H9 (cell line): ENCODE measurements at regions not wholly inside any gene's neighbourhood (a gene's known extent, or its start where the extent isn't known, plus 50 kb on each side); places are given as distances from the start of the nearest gene placed in this dataset.
"Not testable (repeated sequence)": the region's sequence is repeated elsewhere in the genome, so short reads cannot be mapped to it uniquely, and the experiment has no call there.

Experiments used
- DNase-seq: peaks from one replicate; pipeline ENCODE4 v3.0.0-alpha.2; 2017
- H2AFZ ChIP-seq: one replicate; pipeline ENCODE4 v1.6.1; 2013; ENCODE audit warnings: mild to moderate bottlenecking, low read length, control low read depth, moderate library complexity
- H2AK5ac ChIP-seq: 2 replicates; pipeline ENCODE4 v1.6.1; 2013; ENCODE audit warnings: low read length, control low read depth, mixed read lengths; ENCODE audit not compliant: insufficient read length
- H2BK120ac ChIP-seq: one replicate; pipeline ENCODE4 v1.6.1; 2013; ENCODE audit warnings: low read depth, mild to moderate bottlenecking, low read length, control low read depth, inconsistent platforms; ENCODE audit not compliant: poor library complexity, severe bottlenecking
- H2BK12ac ChIP-seq: 2 replicates; pipeline ENCODE4 v1.6.1; 2013; ENCODE audit warnings: low read length, control low read depth, mixed read lengths, low read depth; ENCODE audit not compliant: insufficient read length
- H2BK15ac ChIP-seq: 2 replicates; pipeline ENCODE4 v1.6.1; 2013; ENCODE audit warnings: low read depth, low read length, control low read depth
- H2BK20ac ChIP-seq: one replicate; pipeline ENCODE4 v1.6.1; 2013; ENCODE audit warnings: low read depth, mild to moderate bottlenecking, low read length, control low read depth, inconsistent platforms; ENCODE audit not compliant: poor library complexity, severe bottlenecking
- H2BK5ac ChIP-seq: 2 replicates; pipeline ENCODE4 v1.6.1; 2013; ENCODE audit warnings: low read length, control low read depth, mixed read lengths; ENCODE audit not compliant: insufficient read length
- H3K14ac ChIP-seq: 2 replicates; pipeline ENCODE4 v1.6.1; 2013; ENCODE audit warnings: low read length, control low read depth; ENCODE audit not compliant: insufficient read depth
- H3K18ac ChIP-seq: 2 replicates; pipeline ENCODE4 v1.6.1; 2013; ENCODE audit warnings: low read depth, mild to moderate bottlenecking, mixed read lengths, low read length, control low read depth; ENCODE audit not compliant: insufficient read length
- H3K23ac ChIP-seq: 2 replicates; pipeline ENCODE4 v1.6.1; 2013; ENCODE audit warnings: low read length, control low read depth, mixed read lengths, low read depth; ENCODE audit not compliant: insufficient read length
- H3K23me2 ChIP-seq: 2 replicates; pipeline ENCODE4 v1.6.1; 2013; ENCODE audit warnings: low read depth, mild to moderate bottlenecking, mixed read lengths, low read length, control low read depth; ENCODE audit not compliant: insufficient read length, poor library complexity, severe bottlenecking
- H3K27ac ChIP-seq: 2 replicates; pipeline ENCODE4 v1.5.1; 2013; ENCODE audit warnings: low read length, control low read depth, mixed read lengths, low read depth; ENCODE audit not compliant: insufficient read length
- H3K27me3 ChIP-seq: 2 replicates; pipeline ENCODE4 v1.6.1; 2013; ENCODE audit warnings: low read length, control low read depth, inconsistent platforms; ENCODE audit not compliant: insufficient read depth
- H3K4ac ChIP-seq: 2 replicates; pipeline ENCODE4 v1.6.1; 2013; ENCODE audit warnings: low read depth, mild to moderate bottlenecking, control low read depth, inconsistent platforms, low read length, moderate library complexity
- H3K4me1 ChIP-seq: 2 replicates; pipeline ENCODE4 v1.6.1; 2013; ENCODE audit warnings: low read length, control low read depth, inconsistent platforms; ENCODE audit not compliant: insufficient read depth
- H3K4me2 ChIP-seq: 2 replicates; pipeline ENCODE4 v1.6.1; 2013; ENCODE audit warnings: low read length, control low read depth, mixed read lengths; ENCODE audit not compliant: insufficient read length, insufficient read depth
- H3K56ac ChIP-seq: 2 replicates; pipeline ENCODE4 v1.6.1; 2013; ENCODE audit warnings: low read depth, mild to moderate bottlenecking, mixed read lengths, low read length, control low read depth; ENCODE audit not compliant: insufficient read length
- H3K79me1 ChIP-seq: 2 replicates; pipeline ENCODE4 v1.6.1; 2013; ENCODE audit warnings: low read depth, mild to moderate bottlenecking, moderate library complexity, low read length, control low read depth, inconsistent platforms; ENCODE audit not compliant: insufficient read depth, poor library complexity, severe bottlenecking
- H3K79me2 ChIP-seq: 2 replicates; pipeline ENCODE4 v1.6.1; 2013; ENCODE audit warnings: low read length, control low read depth, inconsistent platforms; ENCODE audit not compliant: insufficient read depth
- H3K9ac ChIP-seq: 2 replicates; pipeline ENCODE4 v1.6.1; 2013; ENCODE audit warnings: low read length, control low read depth, mixed read lengths; ENCODE audit not compliant: insufficient read length; ENCODE audit errors: extremely low read depth
- H3K9me3 ChIP-seq: one replicate; pipeline ENCODE4 v1.6.1; 2013; ENCODE audit warnings: low read depth, low read length, inconsistent platforms; ENCODE audit not compliant: control insufficient read depth
- H3T11ph ChIP-seq: one replicate; pipeline ENCODE4 v1.6.1; 2013; ENCODE audit warnings: mild to moderate bottlenecking, low read length, control low read depth, inconsistent platforms
- H4K20me1 ChIP-seq: one replicate; pipeline ENCODE4 v1.6.1; 2013; ENCODE audit not compliant: control insufficient read depth, insufficient read length, insufficient read depth
- H4K5ac ChIP-seq: 2 replicates; pipeline ENCODE4 v1.6.1; 2013; ENCODE audit warnings: low read depth, mild to moderate bottlenecking, mixed read lengths, low read length, control low read depth; ENCODE audit not compliant: insufficient read length
- H4K8ac ChIP-seq: replicated peaks from 2 replicates; pipeline ENCODE4 v1.6.1; 2013; ENCODE audit warnings: low read length, control low read depth, mixed read lengths, low read depth; ENCODE audit not compliant: insufficient read length
- H4K91ac ChIP-seq: 2 replicates; pipeline ENCODE4 v1.6.1; 2013; ENCODE audit warnings: low read depth, mild to moderate bottlenecking, moderate library complexity, mixed read lengths, low read length, control low read depth; ENCODE audit not compliant: insufficient read length
- H3K27ac Mint-ChIP-seq, 3 experiments: 2 replicates in 2 of 3; 3 replicates in 1 of 3; pipeline ENCODE4 v1.8.0; 2020 to 2021; ENCODE audit warnings: mixed read lengths in 3 of 3, mild to moderate bottlenecking in 1 of 3, moderate library complexity in 1 of 3
- H3K27me3 Mint-ChIP-seq: 2 replicates; pipeline ENCODE4 v1.8.0; 2021; ENCODE audit warnings: low read depth, mild to moderate bottlenecking, moderate library complexity, mixed read lengths
- H3K36me3 Mint-ChIP-seq, 3 experiments: 2 replicates in 2 of 3; 3 replicates in 1 of 3; pipeline ENCODE4 v1.8.0; 2020 to 2021; ENCODE audit warnings: low read depth in 3 of 3, mixed read lengths in 3 of 3; ENCODE audit not compliant: insufficient read depth in 1 of 3
- H3K4me1 Mint-ChIP-seq, 2 experiments: 2 replicates each; pipeline ENCODE4 v1.8.0; 2020; ENCODE audit warnings: mixed read lengths in 2 of 2
- H3K4me3 Mint-ChIP-seq, 2 experiments: 2 replicates in 1 of 2; 3 replicates in 1 of 2; pipeline ENCODE4 v1.8.0; 2020 to 2021; ENCODE audit warnings: mild to moderate bottlenecking in 2 of 2, mixed read lengths in 2 of 2, moderate library complexity in 1 of 2
- H3K9me3 Mint-ChIP-seq, 2 experiments: 2 replicates in 1 of 2; 3 replicates in 1 of 2; pipeline ENCODE4 v1.8.0; 2020; ENCODE audit warnings: mild to moderate bottlenecking in 2 of 2, mixed read lengths in 2 of 2, moderate library complexity in 1 of 2
- CTCF ChIP-seq: fragments of 200-600 bp; sonication (generic); conservative IDR thresholded peaks from 3 replicates; pipeline ENCODE4 v1.8.0; 2021; ENCODE audit warnings: antibody characterized with exemption, mild to moderate bottlenecking
- whole genome bisulfite sequencing: extraction: QIAGEN DNeasy Blood & Tissue Kit; methylation state at CpG from one replicate; pipeline ENCODE4 v1.1.7; 2013; ENCODE audit warnings: missing lambda C conversion rate, low lambda C conversion rate, mixed read lengths; ENCODE audit not compliant: insufficient read length; ENCODE audit errors: extremely low coverage; 5-methylcytosine and 5-hydroxymethylcytosine counted together

DNA sequence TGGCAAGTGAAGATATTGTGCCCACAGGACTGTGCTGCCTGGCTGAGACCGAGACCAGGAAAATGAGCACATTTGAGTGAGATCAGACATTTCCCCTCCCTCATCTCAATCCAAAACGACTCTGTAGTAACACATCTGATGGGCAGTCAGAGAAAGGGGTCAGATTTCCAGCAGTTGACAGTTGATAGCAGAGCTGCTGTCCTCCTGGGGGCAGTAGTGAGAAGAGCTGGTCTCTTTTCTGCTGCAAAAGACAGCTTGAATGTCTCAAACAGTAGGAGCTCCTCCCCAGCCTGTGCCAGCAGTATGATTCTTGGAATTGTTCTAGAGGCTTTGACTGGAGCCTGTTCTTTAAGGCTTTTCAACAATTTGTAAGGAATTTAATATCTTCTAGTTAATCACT is 1396.3 kb downstream of the RPIA start:
- H3K27me3 ChIP-seq, H3K18ac ChIP-seq, H3K9ac ChIP-seq, H3K27me3 Mint-ChIP-seq, H4K8ac ChIP-seq, H3K4me2 ChIP-seq, H2BK15ac ChIP-seq, H3K27ac ChIP-seq, H3T11ph ChIP-seq, H3K23ac ChIP-seq, H2BK12ac ChIP-seq, H3K14ac ChIP-seq, H2BK20ac ChIP-seq, H2AFZ ChIP-seq, H3K23me2 ChIP-seq, H3K27ac Mint-ChIP-seq, H2AK5ac ChIP-seq, H3K9me3 ChIP-seq, H3K36me3 Mint-ChIP-seq, H3K4me1 ChIP-seq, H3K4me1 Mint-ChIP-seq, H2BK120ac ChIP-seq, H3K4me3 Mint-ChIP-seq, H3K4ac ChIP-seq, H3K56ac ChIP-seq, DNase-seq, H3K79me2 ChIP-seq, H4K20me1 ChIP-seq, H4K5ac ChIP-seq, H3K79me1 ChIP-seq, H2BK5ac ChIP-seq, H4K91ac ChIP-seq: not testable (repeated sequence)
- WGBS, result no CpG with 5 or more reads among the region's 2 CpGs
- peak; percentile 45; the same call in 2 of the 3 replicates for TF ChIP-seq CTCF
- peaks cover 11 to 24% of the 10 kb centered on the region in 2 experiments for H3K9me3 Mint-ChIP-seq

DNA sequence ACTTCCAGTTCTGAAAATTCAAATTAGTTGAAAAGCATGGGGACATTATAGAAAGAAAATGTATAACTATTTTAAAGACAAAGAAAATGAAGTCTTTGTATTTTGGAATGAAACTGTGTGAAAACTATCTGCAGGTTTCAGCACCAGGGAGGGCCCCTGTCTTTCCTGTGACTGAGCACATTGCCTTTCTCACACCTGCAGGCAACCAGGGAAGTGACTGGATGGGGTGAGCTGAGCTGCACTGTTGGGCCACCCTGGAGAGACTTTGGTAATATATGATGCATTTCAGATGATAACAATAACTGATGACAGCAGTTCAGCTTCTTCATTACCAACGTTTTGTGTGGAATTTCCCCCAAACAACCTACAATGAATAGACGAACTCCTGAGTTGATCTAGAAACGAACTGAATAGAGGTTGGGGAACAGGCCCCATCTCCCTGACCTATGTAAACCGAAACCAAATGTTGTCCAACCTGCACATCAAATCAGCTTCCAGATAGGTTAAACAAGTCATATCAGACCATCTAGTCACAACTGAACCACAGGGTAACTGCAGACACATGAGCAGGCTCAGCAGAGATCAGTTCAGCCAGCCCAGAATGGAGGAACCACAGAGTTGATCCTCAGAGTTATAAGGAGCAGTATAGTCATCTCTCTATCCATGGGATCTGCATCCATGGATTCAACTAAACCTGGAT is 1402.2 kb downstream of the RPIA start:
- not testable (repeated sequence) for H3K4me1 ChIP-seq, H3K36me3 Mint-ChIP-seq, H3K27ac ChIP-seq, H3K4ac ChIP-seq, H2BK12ac ChIP-seq, H3K79me2 ChIP-seq, H2BK120ac ChIP-seq, DNase-seq, H4K8ac ChIP-seq, H3K27me3 Mint-ChIP-seq, H3K23ac ChIP-seq, H4K20me1 ChIP-seq, H4K91ac ChIP-seq, H3K4me1 Mint-ChIP-seq, H2BK15ac ChIP-seq, H3K79me1 ChIP-seq, H2AFZ ChIP-seq, H2BK5ac ChIP-seq, H3K4me3 Mint-ChIP-seq, H3K27ac Mint-ChIP-seq, H3K56ac ChIP-seq, H3K9ac ChIP-seq, H3K4me2 ChIP-seq, H3K14ac ChIP-seq, H3T11ph ChIP-seq, H3K27me3 ChIP-seq, H2AK5ac ChIP-seq, H3K9me3 ChIP-seq, H3K18ac ChIP-seq, H4K5ac ChIP-seq, H3K23me2 ChIP-seq, H2BK20ac ChIP-seq
- H3K9me3 Mint-ChIP-seq, result peaks cover 7 to 18% of the 10 kb centered on the region in 2 experiments
- WGBS, result no CpG with 5 or more reads among the region's 4 CpGs
